ENCODE measurements at regions not wholly inside any gene's neighbourhood (a gene's known extent, or its start where the extent isn't known, plus 50 kb on each side); places are given as distances from the start of the nearest gene placed in this dataset.

- H3K4me1 Mint-ChIP-seq (ENCODE audit: low read depth, unreplicated experiment) = peaks cover 16% of the 10 kb centered on the region
- no peaks in the 10 kb centered on the region for H3K9me3 Mint-ChIP-seq (ENCODE audit: unreplicated experiment)
- H3K27ac Mint-ChIP-seq (ENCODE audit: unreplicated experiment) = no peak overlapping the region
- H3K27me3 Mint-ChIP-seq (ENCODE audit: unreplicated experiment) = no peaks in the 10 kb centered on the region
- H3K36me3 Mint-ChIP-seq (ENCODE audit: unreplicated experiment) = no peaks in the 10 kb centered on the region
- no peak overlapping the region for H3K4me3 Mint-ChIP-seq (ENCODE audit: unreplicated experiment)
- TF ChIP-seq CTCF (IDR thresholded peaks at IDR 0.05; ENCODE audit: partially characterized antibody, unreplicated experiment) = no peak
- DNase-seq = no peak
Measured at GRCh38 chr13:40191186-40191980, 475.1 kb downstream of the FOXO1 start.

GRCh38 chr13:40192452-40192851 lies 474.0 kb downstream of the FOXO1 start:
- H3K27ac Mint-ChIP-seq (ENCODE audit: unreplicated experiment) = no peak overlapping the region
- DNase-seq = no peak
- H3K4me3 Mint-ChIP-seq (ENCODE audit: unreplicated experiment) = no peak overlapping the region
- H3K27me3 Mint-ChIP-seq (ENCODE audit: unreplicated experiment) = no peaks in the 10 kb centered on the region
- no peak for TF ChIP-seq CTCF (IDR thresholded peaks at IDR 0.05; ENCODE audit: partially characterized antibody, unreplicated experiment)
- H3K9me3 Mint-ChIP-seq (ENCODE audit: unreplicated experiment) = no peaks in the 10 kb centered on the region
- H3K4me1 Mint-ChIP-seq (ENCODE audit: low read depth, unreplicated experiment) = peaks cover 16% of the 10 kb centered on the region
- no peaks in the 10 kb centered on the region for H3K36me3 Mint-ChIP-seq (ENCODE audit: unreplicated experiment)

GRCh38 chr13:40192858-40193257 lies 473.6 kb downstream of the FOXO1 start:
- Mint-ChIP-seq H3K27ac (ENCODE audit: unreplicated experiment) (no peak overlapping the region), H3K4me1 (ENCODE audit: low read depth, unreplicated experiment) (peaks cover 16% of the 10 kb centered on the region), H3K36me3 (ENCODE audit: unreplicated experiment) (no peaks in the 10 kb centered on the region), H3K9me3 (ENCODE audit: unreplicated experiment) (no peaks in the 10 kb centered on the region), H3K27me3 (ENCODE audit: unreplicated experiment) (no peaks in the 10 kb centered on the region), H3K4me3 (ENCODE audit: unreplicated experiment) (no peak overlapping the region)
- no peak for DNase-seq
- TF ChIP-seq CTCF (IDR thresholded peaks at IDR 0.05; ENCODE audit: partially characterized antibody, unreplicated experiment) = no peak

- H3K27ac Mint-ChIP-seq (ENCODE audit: unreplicated experiment) = no peak overlapping the region
Measured at GRCh38 chr13:40193286-40194223, 472.9 kb downstream of the FOXO1 start.

More at GRCh38 chr13:40193286-40194223, 472.9 kb downstream of the FOXO1 start:
- no peaks in the 10 kb centered on the region for H3K9me3 Mint-ChIP-seq (ENCODE audit: unreplicated experiment)
- H3K36me3 Mint-ChIP-seq (ENCODE audit: unreplicated experiment) = no peaks in the 10 kb centered on the region
- TF ChIP-seq CTCF (IDR thresholded peaks at IDR 0.05; ENCODE audit: partially characterized antibody, unreplicated experiment) = no peak
- no peak for DNase-seq
- H3K4me1 Mint-ChIP-seq (ENCODE audit: low read depth, unreplicated experiment) = peaks cover 16% of the 10 kb centered on the region
- no peaks in the 10 kb centered on the region for H3K27me3 Mint-ChIP-seq (ENCODE audit: unreplicated experiment)
- no peak overlapping the region for H3K4me3 Mint-ChIP-seq (ENCODE audit: unreplicated experiment)

All from glutamatergic neuron (in vitro differentiated cells).